Fibroblast of gingiva (primary cell): ENCODE measurements at regions not wholly inside any gene's neighbourhood (a gene's known extent, or its start where the extent isn't known, plus 50 kb on each side); places are given as distances from the start of the nearest gene placed in this dataset.

Experiments used
- DNase-seq: peaks from one replicate; pipeline ENCODE4 v3.0.0-alpha.2; 2011; ENCODE audit warnings: low read depth

DNA sequence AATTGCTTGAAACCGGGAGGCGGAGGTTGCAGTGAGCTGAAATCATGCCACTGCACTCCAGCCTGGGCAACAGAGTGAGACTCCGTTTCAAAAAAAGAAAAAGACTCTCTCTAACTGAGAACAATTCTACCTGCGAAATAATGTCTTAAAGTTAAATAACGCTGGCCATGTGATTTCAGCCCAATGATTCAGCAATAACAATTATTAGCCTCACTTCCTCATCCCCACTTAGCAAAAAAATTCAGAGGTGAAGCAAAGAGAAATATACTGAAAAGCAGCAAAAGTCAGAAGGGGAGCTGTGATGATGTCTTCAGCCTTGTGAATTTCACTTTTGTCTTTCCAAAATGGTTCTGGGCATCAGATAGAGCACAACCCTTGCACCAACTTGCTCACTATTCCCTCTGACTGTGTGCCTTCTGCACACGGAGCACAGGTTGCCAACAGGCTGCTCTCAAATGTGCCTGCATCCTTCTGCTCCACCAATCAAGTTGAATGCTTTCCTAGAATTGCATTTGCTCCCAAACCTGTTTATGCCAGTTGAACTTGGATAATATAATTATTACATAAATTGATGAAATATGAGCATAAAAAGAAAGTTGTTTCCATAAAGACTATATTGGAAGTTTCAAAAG is 79.8 kb upstream of the IPO9 start:
- DNase-seq = no peak

DNA sequence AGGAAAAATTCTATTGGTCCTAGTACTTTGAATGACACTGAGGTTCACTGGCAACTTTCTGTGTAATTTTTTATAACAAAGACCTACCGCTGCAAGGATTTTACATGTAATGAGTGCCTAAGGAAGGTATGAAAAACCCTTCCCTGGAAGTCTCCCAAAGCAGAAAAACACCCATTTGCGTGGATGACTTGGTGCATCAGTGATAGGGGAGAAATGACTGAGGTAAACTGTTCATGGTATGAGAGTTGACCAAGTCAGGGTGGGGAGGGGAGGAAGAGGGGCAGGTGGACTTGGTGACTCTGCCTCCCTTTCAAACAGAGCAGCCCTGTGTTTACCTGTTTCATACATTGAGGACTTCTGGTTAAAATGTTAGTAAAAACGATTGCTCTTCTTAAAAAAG is 78.8 kb upstream of the IPO9 start:
- DNase-seq = no peak

DNA sequence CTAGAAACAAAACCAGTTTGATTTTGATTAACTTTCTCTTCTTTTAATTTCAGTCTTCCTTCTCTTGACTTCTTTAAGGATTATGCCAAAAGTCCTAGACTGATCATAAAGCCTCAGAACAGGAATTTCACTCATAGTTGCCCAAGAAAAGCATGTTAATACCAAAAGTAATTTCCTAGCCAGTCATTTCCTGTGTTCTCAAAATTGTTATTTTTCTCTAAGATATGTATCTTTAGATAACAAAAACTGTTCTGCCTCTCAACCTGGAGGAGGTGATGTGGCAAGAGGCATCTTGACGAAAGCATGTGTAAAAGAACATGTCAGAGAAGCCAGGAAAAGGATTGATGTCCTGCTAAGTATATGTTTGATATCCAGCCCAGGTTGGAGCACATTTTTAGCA is 78.0 kb upstream of the IPO9 start:
- DNase-seq = peak; percentile 17

DNA sequence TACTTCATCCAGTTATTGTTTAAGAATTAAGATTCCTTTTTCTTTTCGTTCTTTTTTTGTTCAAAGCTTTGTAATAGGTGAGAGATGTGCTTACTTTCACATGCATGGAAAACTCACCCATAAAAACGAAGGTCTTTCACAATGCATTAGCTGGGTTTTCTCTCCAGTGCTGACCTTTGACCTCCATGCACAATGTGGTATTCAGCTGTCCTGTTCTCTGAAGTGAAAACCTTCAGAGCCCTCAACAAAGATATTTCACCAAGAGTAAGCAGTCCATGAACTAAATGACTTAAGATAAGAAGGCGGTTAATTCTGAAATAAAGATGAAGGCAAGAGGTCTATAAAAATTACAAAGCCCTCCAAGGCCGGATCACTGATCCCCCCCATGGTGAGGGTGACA is 77.1 kb upstream of the IPO9 start:
- peak; percentile 26 for DNase-seq

DNA sequence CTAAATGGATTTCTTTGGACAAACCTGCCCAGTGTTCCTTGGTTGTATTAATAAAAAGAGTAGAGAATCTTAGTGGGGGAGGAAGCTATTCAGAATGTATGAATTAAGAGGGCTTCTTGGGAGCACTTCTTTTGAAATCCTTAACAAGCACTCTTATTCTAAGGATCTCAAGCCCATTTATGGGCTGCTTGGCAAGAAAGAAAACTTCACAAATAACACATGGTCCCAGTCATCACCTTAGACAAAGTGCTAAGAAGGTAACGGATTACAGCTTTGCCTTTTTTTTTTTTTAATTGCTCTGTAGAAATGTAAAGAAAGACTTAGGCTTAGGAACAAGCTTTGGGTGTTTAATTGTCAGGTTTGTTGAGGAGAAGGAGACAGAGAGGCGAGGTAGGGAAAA is 76.6 kb upstream of the IPO9 start:
- no peak for DNase-seq

DNA sequence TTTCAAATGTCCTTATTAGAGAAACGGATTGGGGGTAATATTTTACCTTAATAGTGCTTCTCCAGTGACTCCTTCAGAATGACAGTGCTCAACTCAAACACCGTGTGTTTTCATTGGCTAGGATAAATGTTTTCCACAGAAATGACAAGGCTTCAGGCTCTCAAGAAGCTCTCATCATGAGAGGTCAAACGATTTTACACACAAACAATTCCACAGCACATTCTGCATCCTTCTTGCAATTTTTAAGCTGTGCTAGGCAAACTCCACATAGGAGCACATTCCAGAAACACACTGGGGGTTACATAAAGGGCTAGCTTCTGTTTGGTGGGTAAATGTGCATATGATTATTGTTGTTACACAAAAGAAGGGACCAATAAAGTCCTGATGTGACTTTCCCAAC is 75.5 kb upstream of the IPO9 start:
- peak; percentile 31 for DNase-seq

DNA sequence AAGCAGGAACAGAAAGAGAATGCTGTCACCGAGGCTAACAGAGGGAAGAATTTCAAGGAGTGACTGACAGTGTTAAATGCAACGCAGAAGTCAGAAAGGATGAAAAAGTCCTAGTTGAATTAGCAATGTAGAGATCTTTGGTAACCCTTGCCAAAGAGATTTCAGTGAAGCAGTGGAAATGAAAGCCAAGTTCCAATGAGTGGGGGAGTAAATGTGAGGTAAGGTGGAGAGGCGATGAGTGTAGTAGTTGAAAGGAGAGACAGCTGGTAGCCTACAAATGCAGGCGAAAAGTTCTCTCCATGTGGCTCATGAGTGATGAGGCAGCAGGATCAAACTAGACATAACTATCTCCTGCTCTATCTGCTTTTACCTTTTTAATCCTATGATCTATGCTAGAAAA is 74.6 kb upstream of the IPO9 start:
- no peak for DNase-seq

DNA sequence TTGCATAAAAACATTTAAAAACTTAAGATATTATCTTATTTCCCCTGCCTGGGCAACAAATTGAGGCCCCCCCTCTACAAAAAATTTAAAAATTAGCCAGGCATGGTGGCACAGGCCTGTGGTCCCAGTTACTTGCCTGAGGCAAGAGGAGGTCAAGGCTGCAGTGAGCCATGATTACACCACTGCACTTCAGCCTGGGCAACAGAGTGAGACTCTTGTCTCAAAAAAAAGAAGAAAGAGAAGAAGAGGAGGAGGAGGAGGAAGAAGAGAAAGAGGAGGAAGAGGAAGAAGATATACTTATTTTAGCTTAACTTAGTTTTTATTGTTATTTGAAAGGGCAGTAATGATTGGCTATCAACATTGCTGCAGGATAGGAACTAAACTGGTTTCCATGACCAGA is 73.8 kb upstream of the IPO9 start:
- no peak for DNase-seq

DNA sequence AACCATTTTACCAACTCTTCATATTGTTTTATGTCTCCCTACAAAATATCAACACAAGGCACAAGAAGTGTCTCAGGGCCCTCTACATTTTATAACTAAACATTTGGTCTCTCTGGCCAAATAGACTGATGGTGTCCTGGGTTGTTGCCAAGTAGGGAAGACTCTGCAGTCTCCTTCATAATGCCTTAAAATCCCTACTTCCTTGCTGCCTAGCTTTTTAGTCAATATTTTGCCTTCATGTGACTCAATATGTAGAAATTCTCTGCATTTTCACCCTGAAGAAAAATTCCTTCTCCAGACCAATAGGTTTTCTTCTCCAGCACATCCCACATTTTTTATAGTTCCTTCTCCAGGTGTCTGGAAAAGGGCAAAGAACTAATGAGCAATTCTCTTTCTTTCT is 72.6 kb upstream of the IPO9 start:
- DNase-seq = peak; percentile 34

DNA sequence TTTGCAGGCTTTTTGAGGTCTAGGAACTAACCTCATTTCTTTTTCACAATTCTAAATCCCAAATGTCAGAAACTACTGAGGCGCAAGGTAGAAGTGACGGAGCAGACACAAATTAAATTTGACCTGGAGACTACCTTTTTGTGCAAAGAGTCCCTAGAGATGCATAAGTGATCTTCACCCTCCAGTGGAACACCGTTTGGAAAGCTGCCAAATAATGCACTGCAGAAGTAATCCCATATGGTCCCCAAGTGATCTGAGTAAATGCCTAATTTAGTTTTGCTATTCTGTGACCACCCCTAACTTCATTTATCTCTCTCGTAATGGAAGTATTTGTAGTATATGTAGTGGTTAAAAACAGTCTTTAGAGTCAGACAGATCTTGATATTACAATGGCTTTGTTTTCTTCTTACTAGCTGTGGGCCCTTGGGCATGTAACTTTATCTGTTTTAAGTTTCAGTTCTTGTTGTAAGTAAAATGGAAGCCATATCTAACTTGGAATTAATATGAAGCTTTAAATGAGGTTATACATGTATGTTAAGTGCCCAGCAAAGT is 70.4 kb upstream of the IPO9 start:
- DNase-seq = no peak

DNA sequence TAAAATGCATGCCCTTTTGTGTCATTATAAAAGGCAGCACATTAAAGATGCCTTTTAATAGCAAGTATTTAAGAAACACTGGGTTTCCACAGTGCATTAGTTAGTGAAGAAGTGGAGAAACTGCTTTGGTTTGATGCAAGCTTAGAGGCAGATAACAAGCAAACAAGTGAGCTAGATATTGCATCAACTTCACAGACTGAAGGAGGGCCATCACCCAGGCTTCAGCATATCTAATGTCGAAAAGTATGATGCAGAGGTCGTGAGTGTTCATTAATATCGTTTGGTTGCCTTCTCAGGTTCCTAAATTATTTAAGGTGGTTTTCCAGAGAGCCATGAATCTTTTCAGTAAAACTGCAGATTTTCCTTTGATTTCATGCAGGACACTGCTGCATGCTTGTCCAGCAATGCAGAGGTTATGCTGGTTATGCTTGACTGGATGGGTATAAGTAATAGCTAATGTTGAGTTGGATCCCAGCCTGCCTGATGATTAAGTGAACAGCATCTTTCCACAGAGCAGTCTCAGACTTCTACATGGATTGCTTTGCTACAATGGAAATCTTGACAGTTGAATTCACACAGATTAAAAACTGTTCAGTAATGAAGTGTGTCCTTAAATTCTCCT is 69.7 kb upstream of the IPO9 start:
- DNase-seq = peak; percentile 71

DNA sequence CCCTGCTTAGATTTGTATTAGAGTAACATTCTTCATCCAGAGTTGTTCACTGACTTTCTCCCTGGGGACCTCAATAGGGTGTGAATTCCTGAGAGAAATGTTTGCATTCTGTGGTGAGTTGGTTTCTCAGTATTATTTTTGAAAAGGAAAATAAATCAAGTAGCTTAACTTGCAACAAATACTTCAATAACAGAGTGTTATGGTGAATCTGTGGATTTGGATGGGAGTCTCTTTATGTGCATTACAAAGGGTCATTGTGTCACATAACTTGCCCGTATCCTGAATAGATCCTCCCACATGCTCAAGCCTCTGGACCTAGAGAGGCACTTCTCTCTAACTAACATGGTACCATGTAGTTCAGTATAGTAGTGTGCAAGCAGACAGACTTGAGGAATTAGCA is 68.4 kb upstream of the IPO9 start:
- peak; percentile 50 for DNase-seq

DNA sequence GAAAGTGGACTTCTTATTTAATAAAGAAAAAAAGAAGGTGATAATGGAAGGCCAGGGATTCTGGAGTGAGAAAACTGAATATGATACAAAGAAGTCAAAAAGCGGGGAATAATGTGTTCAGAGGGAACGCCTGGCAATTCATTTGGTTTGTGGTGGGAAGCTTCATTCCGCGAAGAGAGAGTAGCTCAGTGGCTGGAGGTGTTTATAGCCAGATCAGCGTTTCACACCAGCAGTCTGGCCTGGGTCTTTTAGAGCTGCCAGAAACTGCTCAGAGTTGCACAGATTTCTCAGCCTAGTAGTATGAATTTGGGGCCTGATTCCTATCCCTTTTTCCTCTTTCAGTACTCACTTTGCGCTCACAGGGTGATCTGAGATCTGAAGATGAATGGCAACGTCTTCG is 67.8 kb upstream of the IPO9 start:
- no peak for DNase-seq

DNA sequence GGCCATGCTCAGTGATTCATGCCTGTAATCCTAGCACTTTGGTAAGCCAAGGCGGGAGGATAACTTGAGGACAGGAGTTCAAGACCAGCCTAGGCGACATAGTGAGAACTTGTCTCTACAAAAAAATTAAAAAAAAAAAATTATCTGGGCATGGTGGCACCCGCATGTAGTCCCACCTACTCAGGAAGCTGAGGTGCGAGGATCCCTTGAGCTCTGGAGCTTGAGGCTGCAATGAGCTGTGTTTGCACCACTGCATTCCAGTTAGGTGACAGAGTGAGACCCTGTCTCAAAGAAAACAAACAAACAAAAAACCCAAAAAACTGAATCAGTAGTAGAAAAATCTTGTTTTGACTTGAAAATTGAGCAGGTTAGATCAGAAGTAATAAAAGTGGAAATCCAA is 67.1 kb upstream of the IPO9 start:
- no peak for DNase-seq

DNA sequence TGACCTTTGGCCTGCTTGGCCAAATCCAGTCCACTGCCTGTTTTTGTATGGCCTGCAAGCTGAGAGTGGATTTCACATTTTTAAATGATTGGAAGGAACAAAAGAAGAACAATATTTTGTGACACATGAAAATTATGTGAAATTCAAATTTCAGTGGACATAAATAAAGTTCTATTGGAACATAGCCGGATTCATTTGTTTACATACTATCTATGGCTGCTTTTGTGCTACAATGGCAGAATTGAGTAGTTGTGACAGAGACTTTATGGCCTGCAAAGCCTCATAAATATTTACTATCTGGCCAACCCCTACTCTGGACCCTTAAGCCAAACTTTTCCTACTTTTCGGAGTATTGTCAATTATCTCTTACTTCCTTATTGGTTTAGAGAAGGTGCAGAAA is 66.6 kb upstream of the IPO9 start:
- no peak for DNase-seq

DNA sequence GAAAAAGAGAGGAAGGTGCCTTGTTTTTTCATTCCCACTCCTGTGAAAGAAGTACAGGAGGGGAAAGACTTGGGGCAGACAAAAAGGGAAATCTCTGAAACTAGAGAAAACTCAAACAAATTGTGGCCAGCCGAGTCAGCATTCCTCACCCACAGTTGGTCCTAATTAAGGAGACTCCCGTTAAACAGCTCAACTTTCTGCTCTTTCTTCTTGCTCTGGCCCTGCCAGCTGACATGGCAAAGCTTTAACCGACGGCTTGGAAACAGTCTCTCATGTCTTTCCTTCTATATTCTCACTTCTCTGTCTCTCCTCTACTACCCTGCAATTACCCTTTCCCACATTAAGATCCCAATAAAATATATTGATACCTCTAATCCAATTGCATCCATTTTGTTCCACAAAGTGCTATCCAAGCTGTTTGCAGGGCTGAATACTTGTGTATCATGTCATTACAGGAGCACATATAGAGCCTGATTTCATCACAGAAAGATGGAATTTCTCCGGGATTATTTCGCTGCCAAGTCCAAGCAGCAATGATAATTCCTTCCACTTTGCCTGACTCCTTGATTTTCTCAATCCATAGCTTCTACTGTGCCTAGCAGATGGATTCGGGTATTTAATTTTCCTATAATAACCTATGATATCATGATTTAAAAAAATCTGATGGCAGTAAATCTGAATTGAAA is 65.4 kb upstream of the IPO9 start:
- DNase-seq = peak; percentile 73

DNA sequence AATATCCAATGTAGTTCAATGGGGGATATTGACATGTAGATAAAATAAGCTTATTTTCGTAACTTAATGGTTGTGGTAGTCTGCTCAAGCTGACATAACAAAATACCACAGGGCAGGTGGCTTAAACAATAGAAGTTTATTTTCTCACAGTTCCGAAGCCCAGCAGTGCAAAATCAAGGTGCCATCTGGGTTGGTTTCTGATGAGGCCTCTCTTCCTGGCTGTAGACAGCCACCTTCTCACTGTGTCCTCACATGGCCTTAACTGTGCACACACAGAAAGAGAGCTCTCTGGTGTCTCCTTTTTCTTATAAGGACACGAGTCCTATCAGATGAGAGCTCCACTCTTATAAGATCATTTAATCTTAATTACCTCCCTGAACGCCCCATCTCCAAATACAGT is 64.8 kb upstream of the IPO9 start:
- no peak for DNase-seq

DNA sequence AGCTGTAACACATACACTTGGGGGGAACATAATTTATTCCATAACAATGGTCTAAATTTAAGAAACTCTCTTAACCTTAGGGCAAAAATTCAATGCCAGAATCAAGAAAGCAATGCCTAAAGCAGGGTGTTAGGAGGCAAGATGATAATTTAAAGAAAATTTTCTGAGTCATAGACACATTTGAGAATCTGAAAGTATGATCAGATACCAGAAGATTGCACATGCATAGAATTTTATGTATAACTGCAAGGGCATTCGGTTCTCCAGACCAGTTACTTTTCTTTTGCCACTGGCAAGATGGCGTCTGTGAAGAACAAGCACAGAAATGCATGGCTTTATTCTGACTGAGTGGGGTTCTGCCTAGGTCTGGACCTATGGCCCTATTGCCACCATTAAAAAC is 64.4 kb upstream of the IPO9 start:
- no peak for DNase-seq

DNA sequence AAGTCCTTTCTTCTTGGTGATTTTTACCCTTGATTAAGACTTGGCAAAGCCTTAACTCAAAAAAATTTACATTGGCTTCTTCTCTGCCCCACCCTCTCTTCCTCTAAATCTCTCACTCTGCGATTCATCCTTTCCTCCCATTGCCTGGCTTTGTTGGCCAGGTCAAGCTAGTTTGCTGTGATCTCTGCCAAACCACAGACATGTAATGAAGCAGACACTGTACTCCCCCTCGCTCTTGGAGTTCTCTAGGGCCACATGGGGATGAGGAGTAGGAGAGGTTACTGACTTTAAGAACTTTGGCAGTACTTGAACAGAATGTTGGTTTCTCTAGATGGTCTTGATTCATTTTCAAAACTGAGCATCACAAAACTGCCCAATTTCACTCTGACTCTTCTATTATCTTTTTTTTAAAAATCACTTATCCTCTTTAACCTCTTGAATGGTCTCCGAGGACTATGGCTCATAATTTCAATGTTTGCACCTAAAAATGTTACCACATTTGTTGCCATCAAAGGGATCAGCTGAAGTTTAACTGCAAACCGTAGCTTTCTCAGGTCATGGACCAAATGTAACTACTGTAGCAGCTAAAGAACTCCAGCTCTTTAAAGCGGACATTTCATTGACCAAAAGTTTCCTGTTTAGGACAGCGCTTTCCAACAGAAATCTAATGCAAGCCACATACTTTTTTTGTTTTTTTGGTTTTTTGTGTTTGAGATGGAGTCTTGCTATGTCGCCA is 62.7 kb upstream of the IPO9 start:
- peak; percentile 92 for DNase-seq

DNA sequence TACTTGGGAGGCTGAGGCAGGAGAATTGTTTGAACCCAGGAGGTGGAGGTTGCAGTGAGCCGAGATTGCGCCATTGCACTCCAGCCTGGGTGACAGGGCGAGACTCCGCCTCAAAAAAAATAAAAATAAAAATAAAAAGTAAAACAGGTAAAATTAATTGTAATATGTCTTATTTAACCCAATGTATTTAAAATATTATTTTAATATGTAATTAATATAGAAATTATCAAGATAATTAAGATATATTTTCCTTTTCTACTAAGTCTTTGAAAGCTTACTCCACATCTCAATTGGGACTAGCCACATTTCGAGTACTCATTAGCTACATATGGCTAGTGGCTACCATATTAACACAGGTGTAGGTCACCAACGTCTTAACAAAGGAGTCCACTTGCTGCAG is 61.6 kb upstream of the IPO9 start:
- DNase-seq = no peak

DNA sequence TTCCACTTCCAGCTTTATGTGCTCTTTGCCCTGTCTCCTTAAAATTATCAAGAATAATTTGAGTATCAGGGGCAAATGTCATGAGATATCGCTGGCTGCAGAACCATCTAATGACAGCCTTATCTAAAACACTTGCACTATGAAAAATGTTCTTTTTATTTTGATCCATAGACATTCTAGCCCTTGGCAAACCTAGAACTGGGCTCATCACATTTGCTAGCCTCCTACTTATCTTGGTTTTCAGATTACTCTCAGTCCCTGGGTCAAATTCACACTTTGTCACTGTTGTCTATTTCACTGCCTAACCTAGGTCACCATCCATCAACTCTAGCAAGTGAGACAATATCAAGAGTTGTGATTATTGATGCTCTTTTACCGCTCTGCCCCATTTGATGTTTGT is 59.9 kb upstream of the IPO9 start:
- DNase-seq = no peak

DNA sequence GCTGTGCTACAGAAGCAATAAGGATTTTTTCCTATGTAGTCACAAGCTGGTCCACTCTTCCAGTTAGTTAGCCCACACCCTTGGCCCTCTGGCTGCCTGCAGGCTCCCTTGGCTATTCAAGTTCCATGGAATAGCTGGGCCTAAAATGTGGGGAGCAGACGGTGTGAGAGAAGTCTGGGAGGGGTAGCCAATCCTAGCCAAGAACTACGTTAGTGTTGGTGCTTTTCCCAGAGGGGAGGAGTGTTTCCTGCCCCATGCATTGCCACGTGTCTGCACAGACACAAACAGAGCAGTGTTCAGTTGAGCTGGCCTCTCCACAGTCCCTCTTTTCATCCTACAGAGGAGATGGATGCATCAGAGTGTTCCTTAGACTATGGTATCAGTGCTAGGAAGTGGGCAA is 59.0 kb upstream of the IPO9 start:
- DNase-seq = peak; percentile 86

DNA sequence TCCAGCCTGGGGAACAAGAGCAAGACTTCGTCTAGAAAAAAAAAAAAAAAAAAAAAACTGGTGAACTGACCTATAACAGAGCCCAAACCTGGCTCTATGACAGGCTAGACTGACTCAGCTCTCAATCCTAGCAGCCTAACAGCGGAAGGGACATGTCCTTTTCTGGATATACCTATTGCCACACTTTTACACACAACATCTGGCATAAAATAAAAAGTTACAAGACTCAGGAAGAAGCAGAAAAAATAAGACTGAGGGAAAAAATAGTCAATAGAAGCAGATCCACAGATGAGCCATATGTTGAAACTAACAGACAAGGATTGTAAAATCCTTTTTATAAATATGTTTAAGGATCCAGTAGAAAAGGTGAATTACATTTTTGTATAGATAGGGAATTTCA is 57.5 kb upstream of the IPO9 start:
- DNase-seq = peak; percentile 55
